Colonic mucosa (tissue), 4 donors: ENCODE measurements at regions not wholly inside any gene's neighbourhood (a gene's known extent, or its start where the extent isn't known, plus 50 kb on each side); places are given as distances from the start of the nearest gene placed in this dataset.
"Not testable (repeated sequence)": the region's sequence is repeated elsewhere in the genome, so short reads cannot be mapped to it uniquely, and the experiment has no call there.

Experiments
- DNase-seq: peaks from one replicate; pipeline ENCODE4 v3.0.0-alpha.2; 2020
- H3K27ac ChIP-seq: fragments of 200-600 bp; one replicate; pipeline ENCODE4 v1.8.0; 2021
- H3K27me3 ChIP-seq: fragments of 200-600 bp; one replicate; pipeline ENCODE4 v1.8.0; 2021
- H3K36me3 ChIP-seq: fragments of 200-600 bp; one replicate; pipeline ENCODE4 v1.8.0; 2021
- H3K4me1 ChIP-seq: fragments of 200-600 bp; one replicate; pipeline ENCODE4 v1.8.0; 2021; ENCODE audit warnings: mild to moderate bottlenecking
- H3K4me3 ChIP-seq: fragments of 200-600 bp; one replicate; pipeline ENCODE4 v1.8.0; 2021
- H3K9ac ChIP-seq, 2 donors: one replicate each; pipeline ENCODE4 v1.7.0; 2013; ENCODE audit warnings: control low read depth in 2 of 2, low read depth in 2 of 2, low read length in 2 of 2
- H3K9me3 ChIP-seq: fragments of 200-600 bp; one replicate; pipeline ENCODE4 v1.8.0; 2021
- CTCF ChIP-seq: fragments of 200-600 bp; IDR thresholded peaks from one replicate; pipeline ENCODE4 v1.8.0; 2022; ENCODE audit warnings: antibody characterized with exemption, mild to moderate bottlenecking
- intact Hi-C: fragments of 100-400 bp; cut with DNase I; formaldehyde crosslinking; loops from one replicate; pipeline ENCODE4 v1.14.1; 2022
- donor health status: healthy.
- donor health status: DM: no; HTN: no; CAD: no.
- donor health status: DM: no; HTN: no; CAD: no.

DNA sequence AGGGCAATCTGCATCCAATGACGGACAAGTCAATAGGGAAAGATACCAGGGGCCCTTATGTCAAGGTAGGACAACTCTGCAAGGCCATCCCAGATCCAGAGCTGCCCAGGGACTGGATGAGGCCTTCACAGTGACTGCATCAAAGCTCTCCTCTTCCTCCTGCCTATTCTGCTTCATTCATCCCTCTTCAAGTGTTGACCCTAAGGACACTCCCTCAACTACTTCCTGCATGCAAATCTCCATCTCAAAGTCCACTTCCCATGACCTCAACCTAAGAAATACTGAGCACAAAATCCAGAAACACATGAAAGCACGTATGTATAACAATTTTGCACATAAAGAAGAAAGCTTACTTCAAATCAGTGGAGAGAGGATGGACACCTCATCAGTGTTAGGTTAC lies 182.3 kb downstream of the AVL9 start:
- intact Hi-C loops, result no loop called here
- H3K4me3 ChIP-seq, result no peak overlapping the region
- no peak overlapping the region for H3K9ac ChIP-seq
- no peaks in the 10 kb centered on the region for H3K27me3 ChIP-seq
- no peaks in the 10 kb centered on the region for H3K9me3 ChIP-seq
- peak overlapping the region; percentile 37 for H3K27ac ChIP-seq
- no peaks in the 10 kb centered on the region for H3K36me3 ChIP-seq
- DNase-seq, result no peak
- TF ChIP-seq CTCF, result no peak
- no peaks in the 10 kb centered on the region for H3K4me1 ChIP-seq

- TF ChIP-seq CTCF, result no peak
- DNase-seq, result no peak
- Histone ChIP-seq H3K4me3 (no peak overlapping the region), H3K27me3 (no peaks in the 10 kb centered on the region), H3K9me3 (no peaks in the 10 kb centered on the region), H3K9ac (no peak overlapping the region), H3K27ac (peak overlapping the region; percentile 38), H3K36me3 (no peaks in the 10 kb centered on the region), H3K4me1 (no peaks in the 10 kb centered on the region)
- intact Hi-C loops, result no loop called here
Measured at GRCh38 chr7:32676249-32676941, 181.1 kb downstream of the AVL9 start.

GRCh38 chr7:32673275-32673983 lies 178.1 kb downstream of the AVL9 start:
- Histone ChIP-seq H3K9me3 (no peaks in the 10 kb centered on the region), H3K9ac (no peak overlapping the region), H3K27ac (no peak overlapping the region), H3K4me1 (no peaks in the 10 kb centered on the region), H3K27me3 (no peaks in the 10 kb centered on the region), H3K36me3 (no peaks in the 10 kb centered on the region), H3K4me3 (no peak overlapping the region)
- TF ChIP-seq CTCF, result no peak
- no peak for DNase-seq
- intact Hi-C loops, result no loop called here

DNA sequence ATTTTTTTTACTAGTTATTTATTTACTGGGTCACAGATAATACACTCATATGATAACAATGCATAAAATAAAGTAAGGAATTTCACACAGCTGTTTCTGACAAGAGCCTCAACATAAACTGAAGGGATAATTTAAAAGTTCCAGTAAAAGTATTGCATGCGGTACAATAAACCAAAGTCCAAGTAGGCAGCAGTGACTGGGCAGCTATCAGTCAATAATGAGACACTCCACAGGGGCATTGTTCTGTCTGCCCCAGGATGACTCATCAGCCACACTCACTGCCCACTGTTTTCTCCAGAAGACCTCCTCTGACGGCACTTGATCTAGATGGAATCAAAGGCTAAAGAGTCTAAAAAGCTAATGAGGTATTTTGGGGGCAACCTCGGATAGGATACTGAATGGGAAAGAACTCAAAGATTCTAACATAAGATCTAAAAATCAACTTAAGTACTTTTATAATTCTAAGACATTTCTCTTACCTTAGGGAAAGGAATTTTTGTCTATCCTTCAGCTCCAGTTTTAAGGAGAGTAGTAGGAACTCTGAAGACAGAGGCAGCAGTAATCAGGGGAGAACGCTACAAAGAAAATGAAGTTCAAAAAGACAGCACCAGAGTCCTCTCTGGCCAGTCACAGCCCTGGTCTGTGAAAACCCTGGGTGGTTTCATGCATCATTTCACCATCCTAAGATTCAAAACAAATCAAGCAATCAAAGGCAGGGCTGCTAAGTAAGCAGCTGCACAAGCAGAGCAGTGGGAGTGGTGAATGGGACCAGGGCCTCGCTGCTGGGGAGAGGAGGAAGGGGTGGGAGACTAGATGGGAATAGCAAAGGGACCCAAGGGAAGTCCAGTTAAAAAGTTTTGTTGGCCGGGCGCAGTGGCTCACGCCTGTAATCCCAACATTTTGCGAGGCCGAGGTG lies 175.1 kb downstream of the AVL9 start:
- peak; percentile 68 for DNase-seq
- no peaks in the 10 kb centered on the region for H3K27me3 ChIP-seq
- TF ChIP-seq CTCF, result no peak
- peak overlapping the region; percentile 69 for H3K27ac ChIP-seq
- no peaks in the 10 kb centered on the region for H3K9me3 ChIP-seq
- intact Hi-C loops, result no loop called here
- no peaks in the 10 kb centered on the region for H3K4me1 ChIP-seq
- H3K9ac ChIP-seq, result no peak overlapping the region
- H3K4me3 ChIP-seq, result no peak overlapping the region
- no peaks in the 10 kb centered on the region for H3K36me3 ChIP-seq

DNA sequence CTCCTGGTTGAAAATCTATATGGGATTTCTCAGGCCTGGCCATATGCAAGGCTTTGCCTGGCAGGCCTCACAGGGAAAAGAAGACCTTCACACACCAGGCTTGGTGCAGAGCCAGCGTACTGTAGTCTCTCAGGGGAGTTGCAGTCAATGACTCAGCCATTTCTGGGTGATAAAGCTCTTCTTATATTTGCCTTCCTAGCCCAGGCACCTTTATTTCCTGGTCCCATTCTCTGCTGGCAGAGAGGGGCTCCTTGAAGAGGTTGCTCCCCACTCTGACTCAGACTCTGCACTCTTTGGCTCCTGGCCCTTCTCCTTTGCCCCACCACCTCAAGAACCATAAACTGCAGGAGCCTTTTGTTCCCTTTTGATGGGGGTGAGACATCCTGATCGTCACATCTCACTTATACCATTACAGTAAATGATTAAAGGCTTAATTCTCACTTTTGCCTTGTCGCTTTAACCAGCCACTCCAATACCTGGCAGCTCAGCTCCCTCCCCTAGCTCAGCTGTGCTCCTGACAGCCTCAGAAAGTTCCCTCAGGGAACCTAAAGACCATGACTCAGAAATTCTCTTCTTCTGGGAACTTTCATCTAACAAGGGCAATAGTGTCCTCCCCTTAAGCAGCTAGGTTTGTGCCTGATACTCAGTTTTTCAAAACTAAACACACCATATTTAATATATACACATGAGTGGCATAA lies 174.0 kb downstream of the AVL9 start:
- H3K4me1 ChIP-seq, H3K9me3 ChIP-seq, intact Hi-C loops, H3K36me3 ChIP-seq, H3K9ac ChIP-seq, H3K27me3 ChIP-seq, H3K4me3 ChIP-seq: not testable (repeated sequence)
- peak; percentile 85 for DNase-seq
- peak overlapping the region; percentile 69 for H3K27ac ChIP-seq

GRCh38 chr7:32668387-32669097 lies 173.3 kb downstream of the AVL9 start:
- intact Hi-C loops, H3K36me3 ChIP-seq, H3K9me3 ChIP-seq, H3K9ac ChIP-seq, DNase-seq, H3K4me3 ChIP-seq, H3K4me1 ChIP-seq, H3K27me3 ChIP-seq: not testable (repeated sequence)
- H3K27ac ChIP-seq, result peak overlapping the region; percentile 69

DNA sequence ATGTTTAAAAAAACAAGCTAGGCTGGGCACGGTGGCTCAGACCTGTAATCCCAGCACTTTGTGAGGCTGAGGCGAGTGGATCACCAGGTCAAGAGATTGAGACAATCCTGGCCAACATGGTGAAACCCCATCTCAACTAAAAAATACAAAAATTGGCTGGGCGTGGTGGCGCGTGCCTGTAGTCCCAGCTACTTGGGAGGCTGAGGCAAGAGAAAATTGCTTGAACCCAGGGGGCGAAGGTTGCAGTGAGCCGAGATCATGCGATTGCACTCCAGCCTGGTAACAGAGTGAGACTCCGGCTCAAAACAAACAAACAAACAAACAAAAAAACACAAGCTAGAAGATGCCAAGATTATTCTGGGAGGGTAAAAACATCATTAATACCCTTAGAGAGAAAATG lies 172.3 kb downstream of the AVL9 start:
- H3K4me1 ChIP-seq, H3K27ac ChIP-seq, DNase-seq, intact Hi-C loops, H3K27me3 ChIP-seq, H3K9me3 ChIP-seq, H3K36me3 ChIP-seq, H3K9ac ChIP-seq, H3K4me3 ChIP-seq: not testable (repeated sequence)

- H3K9me3 ChIP-seq, H3K9ac ChIP-seq, H3K27me3 ChIP-seq, H3K27ac ChIP-seq, H3K36me3 ChIP-seq, H3K4me1 ChIP-seq, DNase-seq, H3K4me3 ChIP-seq, intact Hi-C loops: not testable (repeated sequence)
Measured at GRCh38 chr7:32663805-32664211, 168.5 kb downstream of the AVL9 start.
